Stimulated activated effector memory CD8-positive, alpha-beta T cell treated with anti-CD3 and anti-CD28 coated beads, Interleukin-12 subunit alpha, Interleukin-12 subunit beta, amount 100 ng/mL, for 72 hours (primary cell): ENCODE measurements at regions not wholly inside any gene's neighbourhood (a gene's known extent, or its start where the extent isn't known, plus 50 kb on each side); places are given as distances from the start of the nearest gene placed in this dataset.

Source experiments
- ATAC-seq: fragments of 150-1000 bp; cut with Tn5 transposase; 2 replicates; pipeline ENCODE4 v1.10.0; 2021
- DNase-seq, 2 donors: peaks; one replicate each; pipeline ENCODE4 v3.0.0; 2021 to 2022; ENCODE audit warnings: low spot score in 2 of 2
- H3K27ac Mint-ChIP-seq: one replicate; pipeline ENCODE4 v1.8.0; 2022; ENCODE audit warnings: mild to moderate bottlenecking, mixed read lengths
- H3K36me3 Mint-ChIP-seq: one replicate; pipeline ENCODE4 v1.8.0; 2022; ENCODE audit warnings: mild to moderate bottlenecking, mixed read lengths
- H3K4me1 Mint-ChIP-seq: one replicate; pipeline ENCODE4 v1.8.0; 2022; ENCODE audit warnings: mixed read lengths
- H3K4me3 Mint-ChIP-seq: one replicate; pipeline ENCODE4 v1.8.0; 2022; ENCODE audit warnings: mild to moderate bottlenecking, mixed read lengths
- H3K9me3 Mint-ChIP-seq: one replicate; pipeline ENCODE4 v1.8.0; 2022; ENCODE audit warnings: mixed read lengths

GRCh38 chr16:55126456-55126855 lies 195.8 kb downstream of the IRX5 start:
- Mint-ChIP-seq H3K9me3 (peaks cover 3% of the 10 kb centered on the region), H3K27ac (no peak overlapping the region), H3K4me3 (no peak overlapping the region), H3K4me1 (no peaks in the 10 kb centered on the region), H3K36me3 (no peaks in the 10 kb centered on the region)
- no peak for DNase-seq
- no peak for ATAC-seq

- Mint-ChIP-seq H3K36me3 (no peaks in the 10 kb centered on the region), H3K4me1 (no peaks in the 10 kb centered on the region), H3K9me3 (no peaks in the 10 kb centered on the region), H3K4me3 (no peak overlapping the region), H3K27ac (no peak overlapping the region)
- DNase-seq = no peak
- ATAC-seq = no peak
Observed at GRCh38 chr16:55130456-55130855, 193.5 kb upstream of the IRX6 start.

- no peaks in the 10 kb centered on the region for H3K36me3 Mint-ChIP-seq
- no peak overlapping the region for H3K27ac Mint-ChIP-seq
- ATAC-seq = no peak
- H3K4me1 Mint-ChIP-seq = no peaks in the 10 kb centered on the region
- no peak overlapping the region for H3K4me3 Mint-ChIP-seq
- DNase-seq = no peak
- H3K9me3 Mint-ChIP-seq = no peaks in the 10 kb centered on the region
Observed at GRCh38 chr16:55130911-55131310, 193.1 kb upstream of the IRX6 start.

GRCh38 chr16:55133654-55134053 lies 190.3 kb upstream of the IRX6 start:
- Mint-ChIP-seq H3K4me1 (no peaks in the 10 kb centered on the region), H3K9me3 (no peaks in the 10 kb centered on the region), H3K4me3 (no peak overlapping the region), H3K27ac (no peak overlapping the region), H3K36me3 (no peaks in the 10 kb centered on the region)
- no peak for ATAC-seq
- DNase-seq = no peak

GRCh38 chr16:55136356-55137150 lies 187.4 kb upstream of the IRX6 start:
- DNase-seq = no peak

GRCh38 chr16:55138298-55138697 lies 185.7 kb upstream of the IRX6 start:
- no peaks in the 10 kb centered on the region for H3K9me3 Mint-ChIP-seq
- H3K27ac Mint-ChIP-seq = no peak overlapping the region
- DNase-seq = no peak
- no peak for ATAC-seq
- no peak overlapping the region for H3K4me3 Mint-ChIP-seq
- no peaks in the 10 kb centered on the region for H3K4me1 Mint-ChIP-seq
- no peaks in the 10 kb centered on the region for H3K36me3 Mint-ChIP-seq

More at GRCh38 chr16:55136356-55137150, 187.4 kb upstream of the IRX6 start:
- no peak for ATAC-seq
- H3K4me1 Mint-ChIP-seq = no peaks in the 10 kb centered on the region
- no peaks in the 10 kb centered on the region for H3K36me3 Mint-ChIP-seq
- H3K4me3 Mint-ChIP-seq = no peak overlapping the region
- H3K9me3 Mint-ChIP-seq = no peaks in the 10 kb centered on the region
- no peak overlapping the region for H3K27ac Mint-ChIP-seq

- Mint-ChIP-seq H3K36me3 (no peaks in the 10 kb centered on the region), H3K4me3 (no peak overlapping the region), H3K4me1 (no peaks in the 10 kb centered on the region), H3K9me3 (no peaks in the 10 kb centered on the region), H3K27ac (no peak overlapping the region)
- ATAC-seq (no peak), DNase-seq (no peak)
Observed at GRCh38 chr16:55142405-55142804, 181.6 kb upstream of the IRX6 start.

GRCh38 chr16:55144651-55145050 lies 179.4 kb upstream of the IRX6 start:
- Mint-ChIP-seq H3K27ac (no peak overlapping the region), H3K4me3 (no peak overlapping the region), H3K9me3 (no peaks in the 10 kb centered on the region), H3K4me1 (no peaks in the 10 kb centered on the region), H3K36me3 (no peaks in the 10 kb centered on the region)
- ATAC-seq (no peak), DNase-seq (no peak)

- H3K4me3 Mint-ChIP-seq = no peak overlapping the region
- no peaks in the 10 kb centered on the region for H3K9me3 Mint-ChIP-seq
- H3K27ac Mint-ChIP-seq = no peak overlapping the region
- H3K4me1 Mint-ChIP-seq = no peaks in the 10 kb centered on the region
- no peaks in the 10 kb centered on the region for H3K36me3 Mint-ChIP-seq
- DNase-seq = no peak
- no peak for ATAC-seq
Observed at GRCh38 chr16:55145771-55146603, 178.0 kb upstream of the IRX6 start.

- Mint-ChIP-seq H3K4me3 (no peak overlapping the region), H3K27ac (no peak overlapping the region), H3K9me3 (no peaks in the 10 kb centered on the region), H3K36me3 (no peaks in the 10 kb centered on the region), H3K4me1 (no peaks in the 10 kb centered on the region)
- DNase-seq (no peak), ATAC-seq (no peak)
Observed at GRCh38 chr16:55146966-55147365, 177.0 kb upstream of the IRX6 start.

- H3K4me1 Mint-ChIP-seq = no peaks in the 10 kb centered on the region
- no peak overlapping the region for H3K27ac Mint-ChIP-seq
- H3K9me3 Mint-ChIP-seq = no peaks in the 10 kb centered on the region
- no peak overlapping the region for H3K4me3 Mint-ChIP-seq
- DNase-seq (no peak), ATAC-seq (no peak)
- no peaks in the 10 kb centered on the region for H3K36me3 Mint-ChIP-seq
Observed at GRCh38 chr16:55147396-55147795, 176.6 kb upstream of the IRX6 start.

GRCh38 chr16:55149622-55150021 lies 174.4 kb upstream of the IRX6 start:
- H3K27ac Mint-ChIP-seq = no peak overlapping the region
- no peak overlapping the region for H3K4me3 Mint-ChIP-seq
- ATAC-seq = no peak
- no peaks in the 10 kb centered on the region for H3K4me1 Mint-ChIP-seq
- no peaks in the 10 kb centered on the region for H3K9me3 Mint-ChIP-seq
- no peaks in the 10 kb centered on the region for H3K36me3 Mint-ChIP-seq
- DNase-seq = no peak

- no peak overlapping the region for H3K27ac Mint-ChIP-seq
- no peak overlapping the region for H3K4me3 Mint-ChIP-seq
- DNase-seq (no peak), ATAC-seq (no peak)
- no peaks in the 10 kb centered on the region for H3K36me3 Mint-ChIP-seq
- no peaks in the 10 kb centered on the region for H3K4me1 Mint-ChIP-seq
- no peaks in the 10 kb centered on the region for H3K9me3 Mint-ChIP-seq
Observed at GRCh38 chr16:55151561-55152305, 172.3 kb upstream of the IRX6 start.

GRCh38 chr16:55152875-55153390 lies 171.1 kb upstream of the IRX6 start:
- no peak for ATAC-seq
- Mint-ChIP-seq H3K27ac (no peak overlapping the region), H3K36me3 (no peaks in the 10 kb centered on the region), H3K9me3 (peaks cover 5% of the 10 kb centered on the region), H3K4me1 (no peaks in the 10 kb centered on the region), H3K4me3 (no peak overlapping the region)
- DNase-seq = no peak

- DNase-seq = no peak
- no peak overlapping the region for H3K4me3 Mint-ChIP-seq
- no peaks in the 10 kb centered on the region for H3K36me3 Mint-ChIP-seq
- no peaks in the 10 kb centered on the region for H3K4me1 Mint-ChIP-seq
- ATAC-seq = no peak
- peaks cover 5% of the 10 kb centered on the region for H3K9me3 Mint-ChIP-seq
- no peak overlapping the region for H3K27ac Mint-ChIP-seq
Observed at GRCh38 chr16:55154262-55154661, 169.7 kb upstream of the IRX6 start.
